Esophagus muscularis mucosa (tissue), 4 donors: ENCODE measurements at regions not wholly inside any gene's neighbourhood (a gene's known extent, or its start where the extent isn't known, plus 50 kb on each side); places are given as distances from the start of the nearest gene placed in this dataset.

Experiments
- EP300 ChIP-seq: sonication (generic); formaldehyde crosslinking; IDR thresholded peaks from one replicate; pipeline ENCODE4 v1.6.1; 2017; ENCODE audit warnings: antibody characterized with exemption
- POLR2A ChIP-seq: fragments of 450-650 bp; IDR thresholded peaks from one replicate; pipeline ENCODE4 v1.6.1; 2017; ENCODE audit warnings: antibody characterized with exemption, moderate library complexity, mild to moderate bottlenecking, low read depth
- POLR2AphosphoS5 ChIP-seq, 2 donors: sonication (generic); formaldehyde crosslinking; IDR thresholded peaks; one replicate each; pipeline ENCODE4 v1.6.1; 2017; ENCODE audit warnings: antibody characterized with exemption in 2 of 2
- TF ChIP-seq, protein P1 (sequence below), 3 experiments: fragments of 200-600 bp in 2 of 3; fragments of 450-650 bp in 1 of 3; sonication (generic) in 2 of 3; IDR thresholded peaks; one replicate each; pipeline ENCODE4 v1.5.1; 2017 to 2019; ENCODE audit warnings: antibody characterized with exemption in 3 of 3, mild to moderate bottlenecking in 2 of 3, moderate library complexity in 1 of 3

- TF ChIP-seq, protein P1, sequence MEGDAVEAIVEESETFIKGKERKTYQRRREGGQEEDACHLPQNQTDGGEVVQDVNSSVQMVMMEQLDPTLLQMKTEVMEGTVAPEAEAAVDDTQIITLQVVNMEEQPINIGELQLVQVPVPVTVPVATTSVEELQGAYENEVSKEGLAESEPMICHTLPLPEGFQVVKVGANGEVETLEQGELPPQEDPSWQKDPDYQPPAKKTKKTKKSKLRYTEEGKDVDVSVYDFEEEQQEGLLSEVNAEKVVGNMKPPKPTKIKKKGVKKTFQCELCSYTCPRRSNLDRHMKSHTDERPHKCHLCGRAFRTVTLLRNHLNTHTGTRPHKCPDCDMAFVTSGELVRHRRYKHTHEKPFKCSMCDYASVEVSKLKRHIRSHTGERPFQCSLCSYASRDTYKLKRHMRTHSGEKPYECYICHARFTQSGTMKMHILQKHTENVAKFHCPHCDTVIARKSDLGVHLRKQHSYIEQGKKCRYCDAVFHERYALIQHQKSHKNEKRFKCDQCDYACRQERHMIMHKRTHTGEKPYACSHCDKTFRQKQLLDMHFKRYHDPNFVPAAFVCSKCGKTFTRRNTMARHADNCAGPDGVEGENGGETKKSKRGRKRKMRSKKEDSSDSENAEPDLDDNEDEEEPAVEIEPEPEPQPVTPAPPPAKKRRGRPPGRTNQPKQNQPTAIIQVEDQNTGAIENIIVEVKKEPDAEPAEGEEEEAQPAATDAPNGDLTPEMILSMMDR (IDR thresholded peaks at IDR 0.05): no peak
- no peak for TF ChIP-seq POLR2A
- no peak for TF ChIP-seq EP300
- no peak for TF ChIP-seq POLR2AphosphoS5 (IDR thresholded peaks at IDR 0.05)
Observed at GRCh38 chr6:129955584-129955983, 62.8 kb upstream of the L3MBTL3 start.
